Esophagus muscularis mucosa (tissue), 3 donors: ENCODE measurements at regions not wholly inside any gene's neighbourhood (a gene's known extent, or its start where the extent isn't known, plus 50 kb on each side); places are given as distances from the start of the nearest gene placed in this dataset.

Experiments used
- EP300 ChIP-seq: sonication (generic); formaldehyde crosslinking; IDR thresholded peaks from one replicate; pipeline ENCODE4 v1.6.1; 2017; ENCODE audit warnings: antibody characterized with exemption
- TF ChIP-seq, protein P1 (sequence below), 3 experiments: fragments of 200-600 bp in 2 of 3; fragments of 450-650 bp in 1 of 3; sonication (generic) in 2 of 3; IDR thresholded peaks; one replicate each; pipeline ENCODE4 v1.5.1; 2017 to 2019; ENCODE audit warnings: antibody characterized with exemption in 3 of 3, mild to moderate bottlenecking in 2 of 3, moderate library complexity in 1 of 3

DNA sequence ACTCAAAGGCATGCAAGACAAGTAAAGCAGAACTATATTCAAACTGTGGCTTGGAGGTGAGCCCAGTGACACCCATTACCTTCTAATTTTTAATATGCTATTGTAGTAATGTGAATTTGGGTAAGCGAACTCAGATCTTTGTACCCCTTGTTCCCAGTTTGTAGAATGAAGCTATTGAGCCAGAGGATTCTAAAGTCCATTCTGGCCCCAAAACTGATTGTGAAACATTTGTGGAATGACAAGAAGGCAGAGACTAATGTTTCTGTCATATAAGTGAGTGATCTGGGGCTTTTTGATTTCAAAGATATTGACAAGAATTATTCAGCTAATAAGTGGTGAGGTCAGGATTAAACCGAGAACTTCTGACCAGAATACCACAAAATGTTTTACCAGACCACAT lies 283.8 kb upstream of the CA10 start:
- TF ChIP-seq, protein P1, sequence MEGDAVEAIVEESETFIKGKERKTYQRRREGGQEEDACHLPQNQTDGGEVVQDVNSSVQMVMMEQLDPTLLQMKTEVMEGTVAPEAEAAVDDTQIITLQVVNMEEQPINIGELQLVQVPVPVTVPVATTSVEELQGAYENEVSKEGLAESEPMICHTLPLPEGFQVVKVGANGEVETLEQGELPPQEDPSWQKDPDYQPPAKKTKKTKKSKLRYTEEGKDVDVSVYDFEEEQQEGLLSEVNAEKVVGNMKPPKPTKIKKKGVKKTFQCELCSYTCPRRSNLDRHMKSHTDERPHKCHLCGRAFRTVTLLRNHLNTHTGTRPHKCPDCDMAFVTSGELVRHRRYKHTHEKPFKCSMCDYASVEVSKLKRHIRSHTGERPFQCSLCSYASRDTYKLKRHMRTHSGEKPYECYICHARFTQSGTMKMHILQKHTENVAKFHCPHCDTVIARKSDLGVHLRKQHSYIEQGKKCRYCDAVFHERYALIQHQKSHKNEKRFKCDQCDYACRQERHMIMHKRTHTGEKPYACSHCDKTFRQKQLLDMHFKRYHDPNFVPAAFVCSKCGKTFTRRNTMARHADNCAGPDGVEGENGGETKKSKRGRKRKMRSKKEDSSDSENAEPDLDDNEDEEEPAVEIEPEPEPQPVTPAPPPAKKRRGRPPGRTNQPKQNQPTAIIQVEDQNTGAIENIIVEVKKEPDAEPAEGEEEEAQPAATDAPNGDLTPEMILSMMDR (IDR thresholded peaks at IDR 0.05) = no peak
- no peak for TF ChIP-seq EP300
